IPS DF 6.9 (cell line): ENCODE measurements at regions not wholly inside any gene's neighbourhood (a gene's known extent, or its start where the extent isn't known, plus 50 kb on each side); places are given as distances from the start of the nearest gene placed in this dataset.
"Not testable (repeated sequence)": the region's sequence is repeated elsewhere in the genome, so short reads cannot be mapped to it uniquely, and the experiment has no call there.

Source experiments
- DNase-seq: peaks from one replicate; pipeline ENCODE4 v3.0.0-alpha.2; 2013; ENCODE audit warnings: low read depth, low spot score
- H3K27ac ChIP-seq: one replicate; pipeline ENCODE4 v1.5.1; 2013; ENCODE audit warnings: low read length, control low read depth
- H3K27me3 ChIP-seq: 2 replicates; pipeline ENCODE4 v1.6.1; 2013; ENCODE audit warnings: mild to moderate bottlenecking, low read length; ENCODE audit not compliant: control insufficient read depth, insufficient read depth
- H3K36me3 ChIP-seq: 2 replicates; pipeline ENCODE4 v1.6.1; 2013; ENCODE audit warnings: low read length; ENCODE audit not compliant: control insufficient read depth, insufficient read depth
- H3K4me1 ChIP-seq: 2 replicates; pipeline ENCODE4 v1.6.1; 2013; ENCODE audit warnings: low read length; ENCODE audit not compliant: control insufficient read depth, insufficient read depth
- H3K4me3 ChIP-seq: 2 replicates; pipeline ENCODE4 v1.5.1; 2013; ENCODE audit warnings: mild to moderate bottlenecking, low read length
- H3K9me3 ChIP-seq: 2 replicates; pipeline ENCODE4 v1.6.1; 2013; ENCODE audit warnings: low read length, inconsistent platforms; ENCODE audit not compliant: control insufficient read depth, insufficient read depth
- WGBS: extraction: QIAGEN DNeasy Blood & Tissue Kit; methylation state at CpG from one replicate; pipeline ENCODE4 v1.1.7; 2013; ENCODE audit warnings: mixed read lengths, missing lambda C conversion rate; ENCODE audit not compliant: insufficient read length, insufficient coverage; 5-methylcytosine and 5-hydroxymethylcytosine counted together

GRCh38 chr16:88309908-88310265 lies 72.9 kb upstream of the ZNF469 start:
- H3K4me1 ChIP-seq = no peaks in the 10 kb centered on the region
- no CpG with 5 or more reads among the region's 3 CpGs for WGBS
- H3K9me3 ChIP-seq = no peaks in the 10 kb centered on the region
- no peak overlapping the region for H3K4me3 ChIP-seq
- H3K27ac ChIP-seq = no peak overlapping the region
- DNase-seq = no peak
- no peaks in the 10 kb centered on the region for H3K27me3 ChIP-seq
- no peaks in the 10 kb centered on the region for H3K36me3 ChIP-seq

DNA sequence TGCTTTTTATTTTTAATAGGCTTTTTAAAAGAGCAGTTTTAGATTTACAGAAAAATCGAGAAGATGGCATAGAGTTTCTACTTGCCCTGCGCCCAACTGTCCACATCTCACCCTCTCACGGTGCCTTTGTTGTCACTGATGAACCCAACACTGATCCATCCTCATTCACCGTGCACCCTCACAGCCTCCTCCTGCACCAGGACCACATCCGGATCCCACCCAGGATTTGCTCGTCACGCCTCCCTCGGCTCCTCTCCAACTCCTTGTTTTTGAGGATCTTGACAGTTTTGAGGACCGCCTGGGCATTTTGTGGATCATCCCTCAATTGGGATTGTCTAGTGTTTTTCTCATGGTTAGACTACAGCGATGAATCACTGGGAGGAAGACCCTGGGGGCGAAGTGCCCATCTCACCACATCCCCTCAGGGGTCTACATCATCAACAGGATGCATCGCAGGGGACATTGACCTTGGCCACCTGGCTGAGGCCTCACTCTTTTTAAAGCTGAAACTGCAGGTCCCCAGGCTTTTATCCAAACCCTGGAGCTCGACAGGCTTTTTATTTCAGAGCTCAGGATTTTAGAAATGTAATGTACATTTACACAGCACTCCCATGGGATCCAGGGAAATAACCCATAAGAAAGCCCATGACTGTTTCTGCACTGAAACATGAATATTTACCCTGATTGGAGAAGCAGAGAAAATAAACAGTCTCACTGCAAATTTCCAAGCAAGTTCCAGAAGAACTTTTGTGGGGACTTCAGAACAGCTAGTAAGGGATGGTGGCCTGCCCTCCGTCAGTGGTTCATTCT lies 71.8 kb upstream of the ZNF469 start:
- no peaks in the 10 kb centered on the region; the same call in 1 of the 2 replicates for H3K4me1 ChIP-seq
- H3K9me3 ChIP-seq = no peaks in the 10 kb centered on the region
- H3K4me3 ChIP-seq = no peak overlapping the region
- no peak overlapping the region for H3K27ac ChIP-seq
- WGBS = no CpG with 5 or more reads among the region's 14 CpGs
- H3K36me3 ChIP-seq = no peaks in the 10 kb centered on the region
- DNase-seq = no peak
- H3K27me3 ChIP-seq = no peaks in the 10 kb centered on the region

DNA sequence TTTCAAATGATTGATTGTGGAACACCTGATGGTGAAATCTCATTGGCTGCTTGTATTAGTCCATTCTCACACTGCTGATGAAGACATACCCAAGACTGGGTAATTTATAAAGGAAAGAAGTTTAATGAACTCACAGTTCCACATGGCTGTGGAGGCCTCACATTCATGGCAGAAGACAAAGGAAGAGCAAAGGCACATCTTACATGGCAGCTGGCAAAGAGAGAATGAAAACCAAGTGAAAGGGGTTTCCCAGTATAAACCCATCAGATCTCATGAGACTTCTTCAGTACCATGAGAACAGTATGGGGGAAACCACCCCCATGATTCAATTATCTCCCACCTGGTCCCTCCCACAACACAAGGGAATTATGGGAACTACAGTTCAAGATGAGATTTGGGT lies 70.9 kb upstream of the ZNF469 start:
- H3K27ac ChIP-seq, H3K4me3 ChIP-seq, H3K9me3 ChIP-seq, H3K36me3 ChIP-seq, H3K4me1 ChIP-seq, H3K27me3 ChIP-seq, DNase-seq: not testable (repeated sequence)

- H3K4me3 ChIP-seq = no peak overlapping the region
- no peaks in the 10 kb centered on the region for H3K27me3 ChIP-seq
- no CpG with 5 or more reads among the region's 10 CpGs for WGBS
- H3K36me3 ChIP-seq = no peaks in the 10 kb centered on the region
- no peaks in the 10 kb centered on the region for H3K9me3 ChIP-seq
- H3K4me1 ChIP-seq = no peaks in the 10 kb centered on the region; the same call in 1 of the 2 replicates
- H3K27ac ChIP-seq = no peak overlapping the region
- no peak for DNase-seq
Measured at GRCh38 chr16:88312732-88313131, 70.0 kb upstream of the ZNF469 start.

DNA sequence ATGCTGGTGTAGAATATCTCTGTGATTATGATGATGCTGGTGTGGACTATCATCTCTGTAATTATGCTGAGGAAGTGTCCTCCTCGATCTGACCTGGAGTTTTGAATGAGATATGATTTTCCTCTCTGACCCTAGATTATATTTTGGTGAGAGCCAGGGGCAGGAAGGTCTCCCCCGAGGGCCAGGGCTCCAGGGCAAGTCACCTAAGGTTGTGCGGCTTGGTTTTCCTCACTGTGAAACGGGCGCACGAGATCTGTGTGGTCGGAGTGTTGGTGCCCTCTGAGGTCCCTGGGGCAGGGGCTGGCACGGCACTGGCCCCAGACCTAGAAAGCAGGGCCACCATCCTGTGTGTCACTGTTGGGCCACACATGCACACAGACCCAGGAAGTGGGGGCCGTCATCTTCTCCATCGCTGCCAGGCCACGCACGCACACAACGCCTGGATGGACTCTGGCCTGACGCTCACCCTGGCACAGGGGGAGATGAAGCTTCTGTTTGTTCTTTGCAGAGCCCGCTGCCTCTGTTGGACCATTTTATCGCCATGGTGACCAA lies 67.7 kb upstream of the ZNF469 start:
- no peaks in the 10 kb centered on the region; the same call in 1 of the 2 replicates for H3K4me1 ChIP-seq
- H3K27me3 ChIP-seq = no peaks in the 10 kb centered on the region
- H3K4me3 ChIP-seq = no peak overlapping the region
- WGBS = no CpG with 5 or more reads among the region's 16 CpGs
- H3K36me3 ChIP-seq = no peaks in the 10 kb centered on the region
- no peak overlapping the region for H3K27ac ChIP-seq
- DNase-seq = no peak
- no peaks in the 10 kb centered on the region for H3K9me3 ChIP-seq

DNA sequence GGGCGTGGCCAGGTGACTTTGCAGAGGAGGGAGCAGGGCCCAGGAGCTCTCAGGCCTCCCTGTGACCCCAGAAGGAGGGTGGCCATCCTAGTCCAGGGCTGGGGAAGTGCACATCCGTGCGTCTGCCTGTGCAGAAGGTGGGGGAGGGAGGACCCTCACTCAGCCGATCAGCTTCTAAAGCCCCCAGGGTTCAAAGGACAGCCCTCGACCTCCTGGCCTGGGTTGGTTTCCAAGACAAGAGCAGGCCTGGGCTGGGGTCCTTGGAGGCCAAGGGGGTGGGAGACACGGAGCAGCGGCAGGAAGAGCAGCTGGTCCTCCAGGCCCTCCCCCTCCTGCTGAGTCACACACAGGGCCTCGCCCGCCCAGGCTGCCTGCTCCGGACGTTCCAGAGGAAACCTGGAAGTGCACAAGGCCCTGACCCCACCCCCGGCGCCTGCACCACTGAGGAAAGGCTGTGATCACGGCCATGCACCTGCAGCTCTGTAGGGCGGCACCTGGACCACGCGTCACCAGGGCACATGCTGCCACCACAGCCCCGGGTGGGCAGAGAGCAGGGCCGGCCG lies 67.1 kb upstream of the ZNF469 start:
- H3K36me3 ChIP-seq = no peaks in the 10 kb centered on the region

DNA sequence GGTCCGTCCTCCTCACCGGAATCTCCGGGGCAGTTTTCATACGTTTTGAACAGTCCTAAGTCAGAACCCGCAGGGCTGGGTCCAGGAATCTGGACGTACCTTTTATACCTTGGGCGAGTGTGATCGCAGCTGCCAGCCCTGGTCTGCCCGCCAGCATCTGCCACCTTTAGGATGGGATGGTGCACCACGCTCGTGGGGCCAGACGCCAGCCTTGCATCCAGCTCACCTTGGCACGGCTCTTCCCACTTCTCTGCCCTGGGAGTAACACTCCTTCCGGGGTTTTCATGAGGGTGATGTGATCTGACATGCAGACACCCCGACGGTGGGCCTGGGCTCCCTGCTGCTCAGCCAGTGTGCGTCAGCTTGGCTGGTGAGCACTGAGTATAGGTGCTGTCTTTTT lies 66.6 kb upstream of the ZNF469 start:
- Histone ChIP-seq H3K27ac (no peak overlapping the region), H3K9me3 (no peaks in the 10 kb centered on the region), H3K4me3 (no peak overlapping the region), H3K36me3 (no peaks in the 10 kb centered on the region), H3K4me1 (no peaks in the 10 kb centered on the region; the same call in 1 of the 2 replicates), H3K27me3 (no peaks in the 10 kb centered on the region)
- no CpG with 5 or more reads among the region's 17 CpGs for WGBS
- DNase-seq = no peak

More for the DNA sequence above, 67.1 kb upstream of the ZNF469 start:
- Histone ChIP-seq H3K9me3 (no peaks in the 10 kb centered on the region), H3K27ac (no peak overlapping the region), H3K4me1 (no peaks in the 10 kb centered on the region; the same call in 1 of the 2 replicates), H3K4me3 (no peak overlapping the region), H3K27me3 (no peaks in the 10 kb centered on the region)
- no CpG with 5 or more reads among the region's 20 CpGs for WGBS
- no peak for DNase-seq

DNA sequence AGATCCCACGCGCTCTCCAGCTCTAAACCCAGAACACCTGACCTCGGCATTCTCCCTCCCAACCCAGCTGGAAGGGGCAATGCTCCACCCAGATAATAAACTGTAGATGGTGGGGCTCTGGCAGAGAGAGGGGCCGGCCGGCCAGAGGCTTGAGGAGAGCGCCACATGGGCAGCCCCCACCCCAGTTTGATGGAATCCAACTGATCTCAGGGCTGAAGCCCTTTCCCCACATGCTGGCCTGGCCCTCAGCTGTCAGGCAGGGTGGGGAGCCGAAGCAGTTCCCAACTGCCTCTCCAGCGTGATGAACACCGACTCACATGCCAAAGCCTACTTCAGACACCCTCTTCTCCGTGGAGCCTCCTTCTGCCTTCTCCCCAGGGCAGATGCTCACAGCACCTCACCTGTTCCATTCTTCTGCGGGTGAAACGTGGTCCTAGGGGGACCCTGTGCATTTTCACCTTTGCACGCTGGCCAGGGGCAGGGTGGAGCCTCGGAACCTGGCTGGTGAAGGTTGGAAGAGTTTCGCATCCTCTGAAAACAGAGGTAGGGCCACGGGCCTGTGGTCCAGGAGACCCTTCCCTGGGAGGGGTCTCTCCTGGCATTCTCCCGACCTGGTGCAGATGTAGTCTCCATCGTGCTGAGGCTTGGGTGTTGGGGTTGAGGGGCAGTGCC lies 65.7 kb upstream of the ZNF469 start:
- no peak overlapping the region for H3K27ac ChIP-seq
- no peak overlapping the region for H3K4me3 ChIP-seq
- H3K9me3 ChIP-seq = no peaks in the 10 kb centered on the region
- no CpG with 5 or more reads among the region's 18 CpGs for WGBS
- no peaks in the 10 kb centered on the region for H3K27me3 ChIP-seq
- H3K4me1 ChIP-seq = no peaks in the 10 kb centered on the region; the same call in 1 of the 2 replicates
- no peaks in the 10 kb centered on the region for H3K36me3 ChIP-seq
- DNase-seq = no peak

- H3K9me3 ChIP-seq = no peaks in the 10 kb centered on the region
- no peak overlapping the region for H3K4me3 ChIP-seq
- no peaks in the 10 kb centered on the region for H3K36me3 ChIP-seq
- no peak for DNase-seq
- no peak overlapping the region for H3K27ac ChIP-seq
- no peaks in the 10 kb centered on the region for H3K27me3 ChIP-seq
- no peaks in the 10 kb centered on the region; the same call in 1 of the 2 replicates for H3K4me1 ChIP-seq
- WGBS = no CpG with 5 or more reads among the region's 11 CpGs
Measured at GRCh38 chr16:88317613-88317965, 65.2 kb upstream of the ZNF469 start.

GRCh38 chr16:88318051-88318450 lies 64.7 kb upstream of the ZNF469 start:
- H3K4me1 ChIP-seq = no peaks in the 10 kb centered on the region; the same call in 1 of the 2 replicates
- no peaks in the 10 kb centered on the region for H3K36me3 ChIP-seq
- no peak overlapping the region for H3K27ac ChIP-seq
- H3K9me3 ChIP-seq = no peaks in the 10 kb centered on the region
- no CpG with 5 or more reads among the region's 14 CpGs for WGBS
- H3K4me3 ChIP-seq = no peak overlapping the region
- H3K27me3 ChIP-seq = no peaks in the 10 kb centered on the region
- no peak for DNase-seq
